Kidney glomerular epithelial cell (primary cell): ENCODE measurements at regions not wholly inside any gene's neighbourhood (a gene's known extent, or its start where the extent isn't known, plus 50 kb on each side); places are given as distances from the start of the nearest gene placed in this dataset.
"Not testable (repeated sequence)": the region's sequence is repeated elsewhere in the genome, so short reads cannot be mapped to it uniquely, and the experiment has no call there.

Experiments used
- DNase-seq: peaks from one replicate; lab custom pipeline; 2025; lab: John Stamatoyannopoulos, UW

DNA sequence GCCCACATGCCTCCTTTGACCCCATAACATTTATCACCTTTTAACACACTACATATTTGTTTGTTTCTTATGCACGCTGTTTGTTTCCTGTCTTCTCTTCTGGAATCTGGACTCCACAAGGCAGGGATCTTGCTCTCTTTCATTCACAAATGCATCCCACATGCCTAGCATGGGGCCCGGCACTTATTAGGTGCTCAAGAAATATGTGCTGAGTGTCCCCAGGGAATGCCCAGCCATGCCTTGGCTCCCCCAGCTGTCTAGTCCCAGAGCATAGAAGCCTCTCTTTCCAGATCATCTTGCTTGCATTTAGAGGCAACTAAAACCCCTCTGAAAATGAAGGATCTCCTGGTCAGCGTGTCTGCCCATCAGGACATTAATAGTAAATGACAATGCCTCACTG lies 283.7 kb downstream of the CBLN1 start:
- DNase-seq: no peak

DNA sequence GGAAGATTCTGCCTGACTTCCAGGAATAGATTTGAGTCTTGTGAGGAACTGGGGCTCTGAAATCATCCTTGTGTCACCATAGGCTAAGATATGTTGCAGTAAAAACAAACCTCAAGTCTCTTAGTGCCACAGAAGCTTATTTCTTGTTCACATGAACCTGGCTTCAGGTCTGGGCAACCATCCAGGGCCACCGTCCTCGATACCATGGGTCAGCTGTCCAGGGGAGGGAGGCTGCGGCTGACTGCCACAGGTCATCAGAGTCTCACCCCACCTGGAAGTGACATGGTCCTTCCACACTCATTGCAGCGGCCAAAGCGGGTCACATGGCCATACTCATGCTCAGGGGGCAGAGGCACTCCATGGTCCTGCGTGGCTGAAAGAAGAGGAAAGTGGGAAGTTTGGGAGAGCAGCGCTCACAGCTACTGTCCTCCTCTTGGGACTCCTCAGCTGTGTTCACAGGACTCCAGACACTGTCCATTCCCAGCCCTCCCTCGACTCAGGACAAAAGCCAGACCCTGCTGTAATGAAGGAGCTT lies 284.5 kb downstream of the CBLN1 start:
- no peak for DNase-seq

DNA sequence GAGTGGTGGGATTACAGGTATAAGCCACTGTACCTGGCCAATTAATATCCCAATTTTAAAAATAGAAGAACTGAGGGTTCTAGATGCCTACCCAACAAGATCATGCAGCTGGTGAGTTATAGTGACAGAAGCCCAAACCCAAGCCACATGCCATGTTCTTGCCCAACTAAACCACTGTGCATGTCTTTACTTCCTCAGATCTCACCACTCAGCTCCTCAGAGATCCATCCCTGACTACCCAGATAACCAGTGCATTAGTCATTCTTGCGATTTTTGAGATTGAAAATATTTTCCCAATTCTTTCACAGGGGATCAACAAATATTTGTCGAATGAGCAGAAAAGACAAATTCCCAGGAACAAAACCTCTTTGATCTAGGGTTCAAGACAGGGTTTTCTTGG lies 303.1 kb downstream of the CBLN1 start:
- no peak for DNase-seq

DNA sequence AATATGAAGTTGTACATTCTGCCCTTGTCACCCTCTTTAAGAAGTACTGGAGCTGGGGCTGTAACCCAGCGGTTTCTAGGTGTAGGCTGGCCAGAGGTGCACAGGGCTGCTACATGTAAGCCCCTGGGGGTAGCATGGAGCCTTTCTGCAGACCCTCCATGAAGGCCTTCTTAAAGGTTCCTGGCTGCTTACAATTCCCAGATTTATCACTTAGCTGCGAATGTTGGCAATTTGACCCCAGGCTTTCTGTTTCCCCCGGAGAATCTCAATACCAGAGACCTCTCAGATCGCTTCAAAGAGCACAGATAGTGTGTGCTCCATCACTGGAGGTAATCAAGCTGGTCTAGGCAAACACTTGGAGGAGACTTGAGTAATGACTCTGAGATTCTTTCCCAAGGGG lies 309.4 kb downstream of the CBLN1 start:
- DNase-seq: no peak

DNA sequence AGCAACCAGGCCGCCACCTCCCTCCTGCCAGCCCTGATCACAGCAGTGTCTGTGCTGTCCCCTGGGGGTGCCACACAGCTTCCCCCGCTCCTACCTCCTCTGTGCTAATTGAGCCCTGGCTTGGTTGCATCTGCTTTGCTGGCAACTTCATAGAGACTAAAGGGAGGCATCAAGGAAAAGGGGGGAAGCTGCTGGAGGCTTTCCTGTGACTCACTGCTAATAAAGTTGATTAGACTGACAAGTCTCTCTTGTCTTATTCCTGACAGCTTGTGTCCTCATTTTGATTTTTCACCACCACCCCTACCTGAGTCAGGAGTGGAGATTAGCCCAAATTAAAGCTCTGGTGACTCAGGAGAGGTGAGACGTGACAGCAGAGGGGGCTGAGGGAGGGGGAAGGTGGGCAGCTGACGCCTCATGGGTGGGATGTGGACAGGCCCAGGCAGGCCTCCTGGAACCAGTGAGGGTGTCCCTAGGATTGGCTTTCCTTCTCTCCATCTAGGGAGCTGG lies 310.0 kb downstream of the CBLN1 start:
- no peak for DNase-seq

DNA sequence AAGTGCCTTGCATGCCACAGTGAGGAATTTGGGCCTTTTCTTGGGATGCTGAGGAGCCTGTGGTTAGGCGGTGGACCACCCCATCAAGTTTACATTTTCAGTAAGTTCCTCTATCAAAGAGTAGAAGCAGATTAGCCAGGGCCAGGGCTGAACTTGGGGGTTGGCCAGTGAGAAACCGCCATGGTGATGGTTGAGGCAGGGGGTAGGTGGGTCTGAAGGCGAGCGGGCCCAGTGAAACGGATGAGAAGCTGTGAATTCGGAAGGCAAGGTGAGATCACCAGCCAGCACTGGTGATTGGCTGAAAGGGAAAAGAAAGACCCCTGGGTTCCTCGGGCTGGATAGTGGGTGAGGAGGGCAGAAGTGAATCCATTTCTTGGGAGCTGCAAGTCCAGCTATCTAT lies 311.4 kb downstream of the CBLN1 start:
- no peak for DNase-seq

DNA sequence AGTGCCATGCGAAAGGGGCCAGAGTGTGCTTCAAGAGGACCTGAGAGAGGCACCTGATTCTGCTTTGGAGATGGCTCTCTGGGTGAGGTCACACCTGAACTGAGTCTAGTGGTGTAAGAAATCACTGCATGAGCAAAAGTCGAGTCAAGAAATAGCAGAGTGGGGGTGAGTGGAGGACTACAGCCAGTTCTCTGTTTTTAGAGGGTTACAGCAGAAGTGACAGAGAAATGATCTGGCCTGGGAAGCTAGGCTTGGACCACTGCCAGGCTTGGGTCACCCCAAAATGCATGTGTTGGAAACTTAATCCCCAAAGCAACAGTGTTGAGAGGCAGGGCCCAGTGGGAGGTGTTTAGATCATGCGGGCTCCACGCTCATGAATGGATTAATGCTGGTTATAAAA lies 312.0 kb downstream of the CBLN1 start:
- DNase-seq: no peak

DNA sequence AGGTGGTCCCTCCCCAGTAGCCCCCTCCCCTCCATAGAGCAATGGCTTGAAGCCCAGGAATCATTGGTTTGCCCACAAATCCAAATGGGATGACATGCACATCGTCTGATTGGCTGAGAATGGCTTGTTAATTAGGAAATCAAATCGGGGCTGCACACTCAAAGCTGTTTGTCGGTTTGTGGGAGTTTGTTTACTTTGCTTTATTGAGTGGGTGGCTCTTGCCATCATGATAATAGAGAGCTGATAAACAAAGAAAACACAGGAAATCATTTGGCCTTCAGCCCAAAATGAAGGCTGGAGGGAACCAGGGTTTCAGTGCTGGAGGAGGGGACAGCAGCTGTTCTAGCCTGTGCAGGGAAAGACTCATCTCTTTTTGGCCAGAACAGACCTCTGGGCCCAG lies 316.3 kb downstream of the CBLN1 start:
- DNase-seq: no peak

DNA sequence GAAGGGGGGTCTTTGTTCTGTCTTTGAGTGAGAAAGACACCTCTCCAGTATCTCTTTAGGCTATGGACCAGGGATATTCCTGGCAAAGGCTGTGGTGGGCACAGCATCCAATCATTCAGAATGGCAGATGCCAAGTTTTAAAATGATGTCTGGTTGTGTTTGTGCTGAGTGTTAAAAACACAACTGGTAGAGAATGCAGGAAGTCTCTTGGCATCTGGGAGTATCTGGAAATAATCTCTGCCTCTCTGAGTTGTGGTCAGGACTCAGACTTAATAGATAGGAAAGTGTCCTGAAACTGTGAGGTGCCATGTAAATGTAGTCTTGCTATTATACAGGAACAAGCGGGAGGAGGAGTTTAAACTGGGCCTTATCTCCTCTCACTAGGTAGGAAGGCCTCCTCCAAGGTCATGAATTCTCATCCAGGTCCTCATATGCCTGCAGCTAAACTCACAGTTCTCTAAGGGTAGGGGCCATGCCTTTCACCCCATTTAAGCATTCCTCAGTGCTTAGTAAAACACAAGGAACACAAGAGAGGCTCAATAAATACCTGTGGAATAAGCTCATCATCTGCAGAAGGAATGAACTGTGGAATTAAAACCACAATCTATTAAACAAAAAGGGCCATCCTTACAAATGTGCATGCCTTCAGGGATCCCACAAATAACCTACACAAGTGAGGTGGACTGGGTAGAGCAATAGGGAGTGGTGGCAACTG lies 317.6 kb downstream of the CBLN1 start:
- DNase-seq: peak; percentile 93

DNA sequence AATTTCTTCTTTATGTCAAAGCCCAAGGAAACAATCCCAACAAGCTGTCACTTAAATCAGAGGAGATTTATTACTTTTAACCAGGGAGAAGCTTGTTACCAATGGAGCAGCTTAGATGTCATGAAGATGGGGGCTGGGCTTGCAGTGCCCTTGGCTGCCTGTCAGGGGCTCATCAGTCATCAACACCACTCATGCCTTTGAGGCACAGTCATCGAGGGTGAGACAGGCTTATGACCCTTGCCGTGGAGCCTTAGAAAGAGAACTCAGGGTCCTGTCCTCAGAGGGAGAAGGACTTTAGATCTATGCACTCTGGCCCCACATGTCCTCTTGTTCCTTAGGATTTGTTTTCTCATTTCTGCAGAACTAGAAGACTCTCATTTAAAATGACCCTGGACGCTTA lies 318.3 kb downstream of the CBLN1 start:
- DNase-seq: peak; percentile 11

DNA sequence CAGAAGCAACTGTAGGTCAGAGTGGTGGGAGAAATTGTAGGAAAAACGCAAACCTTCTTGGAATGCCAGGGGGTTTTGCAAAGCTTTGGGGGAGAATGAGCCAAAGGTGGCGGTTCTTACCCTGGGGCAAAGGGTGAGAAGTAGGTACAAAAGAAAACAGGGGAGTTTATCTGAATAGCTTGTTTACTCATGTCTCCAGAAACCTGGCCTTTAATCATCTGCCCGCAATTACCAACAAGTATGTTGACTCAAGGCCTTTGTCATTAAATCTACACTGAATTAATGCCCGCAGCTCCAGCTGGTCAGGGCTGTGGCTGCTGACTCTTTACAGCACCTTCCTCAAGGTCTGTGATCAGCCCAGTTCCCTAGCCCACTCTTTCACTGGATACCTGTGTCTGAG lies 320.1 kb downstream of the CBLN1 start:
- DNase-seq: no peak

DNA sequence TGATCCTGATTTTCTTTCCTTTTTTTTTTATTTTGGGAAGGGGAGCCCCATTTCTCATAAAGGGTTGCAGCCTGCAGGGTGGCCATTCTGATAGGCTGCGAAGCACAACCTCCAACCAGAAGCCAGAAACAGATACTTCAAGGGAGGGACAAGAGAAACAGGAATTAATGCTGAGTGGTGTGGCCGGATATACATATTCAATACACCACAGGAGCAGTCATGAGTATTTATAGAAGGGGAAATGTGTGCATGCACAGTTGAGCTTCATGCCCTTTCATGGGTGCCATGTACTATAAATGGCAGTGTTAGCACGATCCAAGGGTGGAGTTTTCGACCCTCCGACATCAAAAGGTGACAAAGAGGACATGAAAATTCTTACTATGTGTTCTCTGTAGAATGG lies 320.8 kb downstream of the CBLN1 start:
- DNase-seq: no peak

DNA sequence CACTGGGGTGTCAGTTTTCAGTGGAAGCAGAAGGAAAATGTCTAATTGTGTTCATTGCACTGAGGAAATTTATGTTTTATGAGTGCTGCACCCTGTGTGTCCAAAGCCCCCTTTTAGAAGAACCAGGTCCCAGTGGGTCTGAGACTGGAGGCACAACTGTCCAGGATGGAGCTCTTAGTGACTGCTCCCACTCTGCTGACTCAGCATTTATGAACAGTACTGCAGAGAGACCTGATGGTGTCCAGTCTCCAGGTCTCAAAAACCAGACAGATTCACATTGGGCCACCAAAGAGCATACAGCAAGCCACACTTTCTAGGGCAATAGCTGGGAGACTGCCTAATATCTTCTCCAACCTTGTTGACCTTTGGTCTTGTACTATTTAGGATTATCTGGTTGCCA lies 321.9 kb downstream of the CBLN1 start:
- DNase-seq: no peak

DNA sequence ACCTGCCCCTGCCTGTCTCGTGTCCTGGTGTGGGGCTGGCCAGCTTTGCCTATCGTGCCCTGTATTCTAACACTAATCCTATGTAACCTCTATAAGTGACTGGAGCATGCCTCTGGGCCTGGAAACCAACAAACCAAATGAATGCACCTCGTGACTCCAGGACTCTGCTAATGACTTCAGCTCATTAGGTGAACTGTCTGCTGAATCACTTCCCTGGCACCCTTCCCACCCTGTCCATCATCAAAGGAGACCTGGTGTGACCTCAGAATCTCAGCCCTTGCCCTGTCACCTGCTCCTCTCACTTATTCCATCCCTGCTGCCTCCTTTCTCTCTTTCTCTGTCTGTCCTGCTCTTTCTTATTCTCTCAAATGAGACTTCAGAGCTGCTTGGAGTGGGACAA lies 322.4 kb downstream of the CBLN1 start:
- peak; percentile 24 for DNase-seq

DNA sequence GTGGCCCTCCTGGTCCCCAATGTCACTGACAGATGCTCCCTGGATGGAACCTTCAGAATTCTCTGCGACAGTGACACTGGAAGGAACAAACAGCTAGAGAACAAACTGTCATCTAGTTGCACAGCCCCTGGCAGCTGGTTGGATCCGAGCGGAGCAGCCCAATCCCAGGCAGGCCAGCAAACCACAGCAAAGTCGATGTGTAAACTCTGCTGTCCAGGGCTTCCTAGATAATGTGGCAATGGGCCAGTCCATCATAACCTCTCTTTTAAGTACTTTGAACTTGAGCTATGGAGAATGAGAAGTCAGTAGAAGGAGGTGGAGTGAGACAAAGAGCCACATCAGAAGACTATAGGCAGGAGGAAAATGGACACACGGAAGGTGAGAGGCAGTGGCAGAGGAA lies 323.0 kb downstream of the CBLN1 start:
- no peak for DNase-seq

DNA sequence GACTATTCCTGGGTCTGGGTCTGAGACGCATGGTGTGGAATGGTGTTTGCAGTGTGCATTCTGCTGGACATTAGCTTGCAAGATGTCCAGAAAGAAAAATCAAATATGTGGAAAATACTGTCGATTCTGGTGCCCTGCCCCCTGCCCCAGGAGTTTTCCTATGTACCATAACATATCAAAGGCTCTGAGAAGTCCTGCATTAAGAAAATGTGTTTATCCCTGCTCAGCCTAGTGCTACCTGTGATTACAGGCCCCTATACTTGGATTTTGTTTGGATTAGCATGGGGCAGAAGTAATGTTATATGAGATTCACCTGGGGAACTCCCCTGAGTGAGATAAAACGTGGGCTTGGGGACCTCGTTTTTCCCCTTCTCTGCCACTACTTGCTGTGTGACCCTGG lies 325.0 kb downstream of the CBLN1 start:
- no peak for DNase-seq

DNA sequence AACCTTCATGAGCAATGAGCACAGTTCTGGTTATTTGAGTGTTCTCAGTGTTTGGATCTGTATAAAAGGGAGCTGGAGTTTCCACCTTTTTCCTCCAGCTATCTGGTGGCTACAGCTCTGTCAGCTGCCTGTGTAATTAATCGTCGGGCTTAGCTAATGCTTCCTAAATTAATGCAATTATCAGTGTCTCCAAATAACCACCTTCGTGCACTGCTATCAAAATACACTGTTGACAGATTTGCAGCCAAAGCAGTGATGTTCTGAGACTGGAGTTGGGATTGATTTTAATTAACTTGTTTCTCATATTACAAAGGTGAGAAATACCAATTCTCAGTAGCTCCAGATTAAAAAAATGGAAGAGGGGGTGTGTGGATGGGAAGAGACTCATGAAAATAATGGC lies 325.8 kb downstream of the CBLN1 start:
- DNase-seq: no peak

DNA sequence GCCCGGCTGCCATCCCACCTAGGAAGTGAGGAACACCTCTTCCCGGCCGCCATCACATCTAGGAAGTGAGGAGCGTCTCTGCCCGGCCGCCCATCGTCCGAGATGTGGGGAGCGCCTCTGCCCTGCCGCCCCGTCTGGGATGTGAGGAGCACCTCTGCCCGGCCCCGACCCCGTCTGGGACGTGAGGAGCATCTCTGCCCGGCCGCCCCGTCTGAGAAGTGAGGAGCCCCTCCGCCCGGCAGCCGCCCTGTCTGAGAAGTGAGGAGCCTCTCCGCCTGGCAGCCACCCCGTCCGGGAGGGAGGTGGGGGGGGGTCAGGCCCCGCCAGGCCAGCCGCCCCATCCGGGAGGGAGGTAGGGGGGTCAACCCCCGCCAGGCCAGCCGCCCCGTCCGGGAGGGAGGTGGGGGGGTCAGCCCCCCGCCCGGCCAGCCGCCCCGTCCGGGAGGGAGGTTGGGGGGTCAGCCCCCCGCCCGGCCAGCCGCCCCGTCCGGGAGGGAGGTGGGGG lies 330.0 kb downstream of the CBLN1 start:
- not testable (repeated sequence) for DNase-seq

DNA sequence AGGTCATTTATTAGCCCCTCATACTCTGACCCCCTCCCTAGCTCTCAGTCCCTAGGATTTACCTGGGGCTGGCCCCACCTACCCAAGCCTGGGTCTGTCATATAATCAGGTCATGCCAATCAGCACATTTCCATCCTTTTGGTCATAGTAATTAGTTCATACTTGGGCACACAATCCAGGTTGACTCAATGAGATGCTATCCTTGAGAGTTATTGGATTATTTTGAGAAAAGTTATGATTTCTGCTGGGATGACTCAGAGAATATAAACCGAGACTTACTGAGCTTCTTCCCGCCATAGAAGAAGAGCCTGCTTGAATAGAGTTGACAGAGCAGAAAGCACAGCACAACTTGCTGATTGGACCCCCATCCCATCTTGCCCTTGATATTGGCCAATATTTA lies 331.5 kb downstream of the CBLN1 start:
- no peak for DNase-seq

DNA sequence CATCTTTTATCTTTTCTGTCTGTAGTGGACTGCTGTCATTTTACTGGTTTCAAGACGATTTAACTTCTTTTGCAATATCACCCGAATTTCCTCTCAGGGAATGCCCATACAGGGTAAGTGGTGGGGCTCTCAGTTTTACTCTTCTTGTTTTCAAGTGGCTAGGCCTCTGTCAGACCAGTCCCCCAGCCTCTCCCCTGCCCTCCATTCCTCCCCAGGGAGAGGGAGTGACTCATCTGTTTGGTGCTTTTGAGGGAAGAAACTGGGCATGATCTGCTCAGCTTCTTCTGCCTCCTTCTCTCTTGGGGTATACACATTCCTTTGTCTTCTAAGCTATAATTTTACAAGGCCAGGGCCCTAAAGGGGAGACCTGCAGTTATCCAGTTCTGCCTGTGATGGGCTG lies 332.0 kb downstream of the CBLN1 start:
- no peak for DNase-seq

DNA sequence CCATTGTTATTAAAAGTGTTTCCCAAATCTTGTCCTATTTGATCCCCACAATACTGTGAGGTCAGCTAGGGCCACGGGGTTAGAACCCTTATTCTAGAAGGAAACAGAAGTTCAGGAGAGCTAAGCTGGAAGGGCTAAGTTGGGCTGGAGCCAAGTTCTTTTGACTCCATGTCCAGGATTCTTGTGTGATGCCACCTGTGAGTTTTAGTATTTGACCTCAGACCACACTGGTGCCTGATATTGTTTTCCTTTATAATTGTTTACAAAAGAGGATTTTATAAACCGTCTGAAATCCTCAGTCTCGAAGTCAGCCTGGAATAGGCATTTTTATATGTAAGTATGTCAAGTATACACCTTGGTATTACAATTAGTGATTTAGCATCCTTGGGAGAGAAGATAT lies 332.7 kb downstream of the CBLN1 start:
- no peak for DNase-seq

DNA sequence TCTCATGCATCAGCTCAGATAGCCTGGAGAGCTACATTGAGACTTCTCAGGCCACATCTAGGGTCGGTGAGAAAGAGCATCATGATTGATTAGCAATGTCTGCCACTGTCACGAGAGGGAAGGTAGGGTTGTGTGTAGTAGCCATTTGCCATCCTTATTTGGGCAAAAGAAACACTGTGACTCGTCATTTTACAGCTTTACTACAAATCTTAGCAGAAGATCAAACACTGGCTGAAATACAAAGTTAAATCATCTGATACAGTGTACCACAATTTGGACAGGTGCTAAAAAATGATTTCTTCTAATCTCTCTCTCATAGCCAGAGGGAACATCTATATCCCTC lies 334.3 kb downstream of the CBLN1 start:
- no peak for DNase-seq

DNA sequence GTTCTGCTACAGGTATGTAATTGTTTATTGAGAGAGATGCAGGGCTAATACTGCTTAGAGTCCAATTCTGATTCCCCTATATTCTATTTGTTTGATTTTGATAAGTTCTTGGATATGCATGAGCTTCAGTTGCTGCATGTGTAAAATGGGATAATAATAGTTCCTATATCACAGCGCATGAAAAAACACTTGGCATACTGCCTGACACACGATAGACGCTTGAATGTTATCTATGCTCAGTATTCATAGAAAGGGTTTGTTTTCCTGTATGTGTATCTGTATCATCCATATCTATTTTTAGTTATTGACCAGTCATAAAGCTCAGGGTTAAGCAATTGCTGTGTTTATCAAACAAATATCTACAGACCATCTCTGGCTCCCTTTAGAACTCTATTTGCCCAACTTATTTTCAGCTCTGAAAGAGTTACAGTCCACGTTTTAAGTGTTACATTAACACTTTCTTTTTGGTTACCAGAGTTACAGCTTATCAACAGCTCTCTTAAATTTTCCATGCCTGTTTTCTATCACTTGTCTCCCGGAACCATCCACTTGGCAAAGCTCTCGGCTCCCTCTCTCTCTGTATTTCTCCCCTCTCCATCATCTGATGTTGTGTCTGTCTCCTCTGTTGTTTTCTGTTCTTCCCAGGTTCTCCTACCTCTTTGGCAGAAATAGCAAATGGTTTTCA lies 334.8 kb downstream of the CBLN1 start:
- no peak for DNase-seq

DNA sequence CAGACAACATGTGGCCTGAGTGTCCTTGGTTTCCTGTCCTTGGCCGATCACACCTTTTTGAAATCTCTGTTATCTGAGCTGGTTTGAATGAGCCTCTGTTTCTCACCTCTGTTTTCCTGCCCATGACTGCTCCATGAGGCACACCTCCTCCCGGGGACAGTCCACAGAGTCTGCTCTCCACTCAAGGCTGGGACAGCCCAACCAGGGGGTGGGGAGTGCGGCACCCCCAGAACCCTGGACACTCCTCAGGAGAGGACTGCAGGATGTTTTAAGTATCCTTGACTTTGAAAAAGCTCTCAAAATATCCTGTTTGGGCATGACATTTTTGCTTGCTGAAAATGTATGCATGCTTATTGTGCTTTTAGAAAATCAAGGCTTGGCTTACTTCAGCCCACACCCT lies 333.0 kb upstream of the N4BP1 start:
- DNase-seq: no peak
